BE2C (cell line): ENCODE measurements at regions not wholly inside any gene's neighbourhood (a gene's known extent, or its start where the extent isn't known, plus 50 kb on each side); places are given as distances from the start of the nearest gene placed in this dataset.
"Not testable (repeated sequence)": the region's sequence is repeated elsewhere in the genome, so short reads cannot be mapped to it uniquely, and the experiment has no call there.

Experiments used
- DNase-seq: peaks from one replicate; pipeline ENCODE4 v3.0.0-alpha.2; 2020
- H3K27me3 ChIP-seq: fragments of 250-450 bp; sonication (Bioruptor Pico); 2 replicates; pipeline ENCODE4 v1.5.1; 2020; ENCODE audit warnings: mild to moderate bottlenecking
- H3K36me3 ChIP-seq: fragments of 250-450 bp; sonication (Bioruptor Pico); 2 replicates; pipeline ENCODE4 v1.5.1; 2020; ENCODE audit warnings: mild to moderate bottlenecking
- H3K4me1 ChIP-seq: fragments of 250-450 bp; sonication (Bioruptor Pico); 2 replicates; pipeline ENCODE4 v1.5.1; 2020
- H3K4me3 ChIP-seq: 2 replicates; pipeline ENCODE4 v1.5.1; 2011; ENCODE audit warnings: low read depth, low read length
- H3K9me3 ChIP-seq: fragments of 250-450 bp; sonication (Bioruptor Pico); 2 replicates; pipeline ENCODE4 v1.5.1; 2020
- TF ChIP-seq, protein P1 (sequence below): IDR thresholded peaks from 2 replicates; pipeline ENCODE4 v1.5.1; 2012; ENCODE audit warnings: mild to moderate bottlenecking, low read depth, low read length

DNA sequence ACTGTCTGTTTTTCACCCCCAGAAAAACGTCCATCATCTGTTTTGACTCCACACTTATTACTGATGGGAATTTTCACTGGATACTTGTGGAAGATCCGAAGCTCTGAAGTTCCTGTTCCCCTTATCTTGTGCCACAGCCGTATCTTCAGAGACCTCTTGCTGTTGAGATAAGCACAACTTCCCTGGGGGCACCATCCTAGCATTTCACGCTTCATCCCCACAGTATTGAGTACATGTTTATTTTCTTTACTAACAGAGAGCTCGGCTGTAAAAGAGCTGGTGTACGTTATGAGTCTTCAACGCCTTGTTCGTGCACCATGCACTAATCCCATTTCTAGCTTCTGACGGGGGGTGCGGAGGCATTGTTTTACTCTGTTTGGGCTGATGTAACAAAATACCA is 813.6 kb upstream of the EEF2KMT start:
- TF ChIP-seq, protein P1, sequence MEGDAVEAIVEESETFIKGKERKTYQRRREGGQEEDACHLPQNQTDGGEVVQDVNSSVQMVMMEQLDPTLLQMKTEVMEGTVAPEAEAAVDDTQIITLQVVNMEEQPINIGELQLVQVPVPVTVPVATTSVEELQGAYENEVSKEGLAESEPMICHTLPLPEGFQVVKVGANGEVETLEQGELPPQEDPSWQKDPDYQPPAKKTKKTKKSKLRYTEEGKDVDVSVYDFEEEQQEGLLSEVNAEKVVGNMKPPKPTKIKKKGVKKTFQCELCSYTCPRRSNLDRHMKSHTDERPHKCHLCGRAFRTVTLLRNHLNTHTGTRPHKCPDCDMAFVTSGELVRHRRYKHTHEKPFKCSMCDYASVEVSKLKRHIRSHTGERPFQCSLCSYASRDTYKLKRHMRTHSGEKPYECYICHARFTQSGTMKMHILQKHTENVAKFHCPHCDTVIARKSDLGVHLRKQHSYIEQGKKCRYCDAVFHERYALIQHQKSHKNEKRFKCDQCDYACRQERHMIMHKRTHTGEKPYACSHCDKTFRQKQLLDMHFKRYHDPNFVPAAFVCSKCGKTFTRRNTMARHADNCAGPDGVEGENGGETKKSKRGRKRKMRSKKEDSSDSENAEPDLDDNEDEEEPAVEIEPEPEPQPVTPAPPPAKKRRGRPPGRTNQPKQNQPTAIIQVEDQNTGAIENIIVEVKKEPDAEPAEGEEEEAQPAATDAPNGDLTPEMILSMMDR = no peak
- H3K27me3 ChIP-seq = no peaks in the 10 kb centered on the region
- no peaks in the 10 kb centered on the region for H3K36me3 ChIP-seq
- no peaks in the 10 kb centered on the region for H3K4me1 ChIP-seq
- DNase-seq = no peak
- H3K9me3 ChIP-seq = no peaks in the 10 kb centered on the region
- H3K4me3 ChIP-seq = no peak overlapping the region

DNA sequence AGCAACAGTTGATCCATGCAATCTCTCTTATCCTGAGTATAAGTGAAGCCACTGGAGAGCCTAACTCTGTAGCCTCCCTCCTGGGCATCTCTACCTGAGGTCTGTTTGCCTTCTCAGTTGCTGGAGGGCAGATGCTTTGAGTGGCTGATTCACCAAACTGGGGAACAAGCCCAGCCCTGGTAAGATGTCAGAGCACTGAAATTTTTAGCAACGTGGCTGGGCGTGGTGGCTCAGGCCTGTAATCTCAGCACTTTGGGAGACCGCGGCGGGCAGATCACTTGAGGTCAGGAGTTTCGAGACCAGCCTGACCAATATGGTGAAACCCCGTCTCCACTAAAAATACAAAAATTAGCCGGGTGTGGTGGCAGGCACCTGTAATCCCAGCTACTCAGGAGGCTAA is 812.0 kb upstream of the EEF2KMT start:
- H3K4me3 ChIP-seq, H3K36me3 ChIP-seq, H3K27me3 ChIP-seq, DNase-seq, H3K4me1 ChIP-seq, H3K9me3 ChIP-seq: not testable (repeated sequence)

- H3K36me3 ChIP-seq = no peaks in the 10 kb centered on the region
- no peaks in the 10 kb centered on the region for H3K4me1 ChIP-seq
- TF ChIP-seq, protein P1 = no peak
- H3K4me3 ChIP-seq = no peak overlapping the region
- H3K9me3 ChIP-seq = no peaks in the 10 kb centered on the region
- H3K27me3 ChIP-seq = no peaks in the 10 kb centered on the region
- DNase-seq = no peak
Measured at GRCh38 chr16:5907544-5907943, 809.9 kb upstream of the EEF2KMT start.

DNA sequence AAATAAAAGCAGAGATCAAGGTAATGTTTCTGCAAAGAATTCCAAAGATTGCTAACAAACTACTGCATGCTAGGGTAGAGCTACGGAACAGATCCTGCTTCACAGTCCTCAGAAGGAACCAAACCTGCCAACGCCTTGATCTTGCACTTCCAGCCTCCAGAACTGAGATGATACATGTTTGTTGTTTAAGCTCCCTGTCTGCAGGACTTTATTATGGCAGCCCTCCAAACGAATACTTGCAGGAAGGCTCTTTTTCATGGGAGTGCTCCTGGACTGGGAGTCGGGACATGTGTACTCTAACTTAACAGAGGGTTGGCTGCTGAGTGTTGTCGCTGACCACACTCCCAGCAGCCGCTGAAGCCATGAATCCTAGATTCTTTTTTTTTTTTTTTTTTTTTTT is 808.8 kb upstream of the EEF2KMT start:
- DNase-seq = no peak
- Histone ChIP-seq H3K9me3 (no peaks in the 10 kb centered on the region), H3K27me3 (no peaks in the 10 kb centered on the region), H3K4me3 (no peak overlapping the region), H3K36me3 (no peaks in the 10 kb centered on the region), H3K4me1 (no peaks in the 10 kb centered on the region)
- TF ChIP-seq, protein P1 = no peak

GRCh38 chr16:5905935-5906334 is 808.3 kb upstream of the EEF2KMT start:
- no peak for DNase-seq
- no peaks in the 10 kb centered on the region for H3K9me3 ChIP-seq
- no peaks in the 10 kb centered on the region for H3K4me1 ChIP-seq
- no peaks in the 10 kb centered on the region for H3K36me3 ChIP-seq
- H3K27me3 ChIP-seq = no peaks in the 10 kb centered on the region
- TF ChIP-seq, protein P1 = no peak
- no peak overlapping the region for H3K4me3 ChIP-seq

DNA sequence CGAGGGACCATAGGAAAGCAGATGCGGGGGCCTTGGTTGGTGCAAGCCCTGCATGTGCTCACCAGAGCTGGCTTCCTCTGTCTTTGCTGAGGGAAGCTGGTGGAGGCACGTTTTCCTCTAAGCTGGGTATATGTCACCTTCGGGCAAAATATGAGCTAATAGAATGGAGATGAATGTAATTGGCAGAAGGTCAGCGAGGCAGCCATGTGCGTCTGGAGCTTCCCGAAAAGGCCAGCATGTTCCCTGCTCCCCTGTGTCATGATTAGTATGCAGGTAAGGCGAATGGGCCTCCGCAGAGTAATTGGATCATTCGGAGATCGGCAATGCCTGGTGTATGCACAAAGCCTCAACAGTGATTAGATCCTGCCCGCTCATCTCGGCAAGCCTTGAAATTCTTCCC is 806.2 kb upstream of the EEF2KMT start:
- DNase-seq = no peak
- H3K27me3 ChIP-seq = no peaks in the 10 kb centered on the region
- H3K9me3 ChIP-seq = no peaks in the 10 kb centered on the region
- no peak overlapping the region for H3K4me3 ChIP-seq
- TF ChIP-seq, protein P1 = no peak
- H3K36me3 ChIP-seq = no peaks in the 10 kb centered on the region
- no peaks in the 10 kb centered on the region for H3K4me1 ChIP-seq

DNA sequence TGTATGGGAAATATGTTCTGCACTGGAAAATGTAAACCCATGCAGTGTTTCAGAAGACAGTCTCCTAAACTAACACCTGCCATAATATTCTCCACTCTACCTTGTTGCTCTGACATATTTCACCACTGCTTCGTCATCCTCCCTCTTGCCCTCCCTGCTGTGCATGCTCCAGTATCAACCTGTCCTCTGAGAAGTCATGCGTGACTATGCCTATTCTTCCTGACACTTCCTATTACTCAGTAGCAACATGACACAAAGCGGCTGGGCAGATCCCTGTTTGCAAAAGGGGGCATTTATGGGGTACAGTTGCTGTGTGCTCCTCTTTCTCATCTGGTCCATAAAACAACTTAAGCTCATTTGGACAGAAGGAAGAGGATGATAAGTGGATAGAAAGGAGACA is 805.6 kb upstream of the EEF2KMT start:
- TF ChIP-seq, protein P1 = no peak
- DNase-seq = no peak
- H3K27me3 ChIP-seq = no peaks in the 10 kb centered on the region
- no peaks in the 10 kb centered on the region for H3K36me3 ChIP-seq
- no peak overlapping the region for H3K4me3 ChIP-seq
- H3K9me3 ChIP-seq = no peaks in the 10 kb centered on the region
- H3K4me1 ChIP-seq = no peaks in the 10 kb centered on the region
